ENCODE measurements at regions not wholly inside any gene's neighbourhood (a gene's known extent, or its start where the extent isn't known, plus 50 kb on each side); places are given as distances from the start of the nearest gene placed in this dataset.

GRCh38 chr10:31087011-31087410 is 55.3 kb upstream of the ZNF438 start:
- TF ChIP-seq, protein P1, sequence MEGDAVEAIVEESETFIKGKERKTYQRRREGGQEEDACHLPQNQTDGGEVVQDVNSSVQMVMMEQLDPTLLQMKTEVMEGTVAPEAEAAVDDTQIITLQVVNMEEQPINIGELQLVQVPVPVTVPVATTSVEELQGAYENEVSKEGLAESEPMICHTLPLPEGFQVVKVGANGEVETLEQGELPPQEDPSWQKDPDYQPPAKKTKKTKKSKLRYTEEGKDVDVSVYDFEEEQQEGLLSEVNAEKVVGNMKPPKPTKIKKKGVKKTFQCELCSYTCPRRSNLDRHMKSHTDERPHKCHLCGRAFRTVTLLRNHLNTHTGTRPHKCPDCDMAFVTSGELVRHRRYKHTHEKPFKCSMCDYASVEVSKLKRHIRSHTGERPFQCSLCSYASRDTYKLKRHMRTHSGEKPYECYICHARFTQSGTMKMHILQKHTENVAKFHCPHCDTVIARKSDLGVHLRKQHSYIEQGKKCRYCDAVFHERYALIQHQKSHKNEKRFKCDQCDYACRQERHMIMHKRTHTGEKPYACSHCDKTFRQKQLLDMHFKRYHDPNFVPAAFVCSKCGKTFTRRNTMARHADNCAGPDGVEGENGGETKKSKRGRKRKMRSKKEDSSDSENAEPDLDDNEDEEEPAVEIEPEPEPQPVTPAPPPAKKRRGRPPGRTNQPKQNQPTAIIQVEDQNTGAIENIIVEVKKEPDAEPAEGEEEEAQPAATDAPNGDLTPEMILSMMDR (IDR thresholded peaks at IDR 0.05): no peak
- TF ChIP-seq POLR2A (IDR thresholded peaks at IDR 0.05) (no peak), EP300 (IDR thresholded peaks at IDR 0.05) (no peak)
